K562 (cell line): ENCODE measurements at regions not wholly inside any gene's neighbourhood (a gene's known extent, or its start where the extent isn't known, plus 50 kb on each side); places are given as distances from the start of the nearest gene placed in this dataset.

Source experiments
- ATAC-seq: fragments of 200-7000 bp; cut with Tn5 transposase; 3 replicates; pipeline ENCODE4 v1.9.1; 2020; ENCODE audit warnings: moderate library complexity
- BruUV-seq: library from RNA; stranded (reverse); fragments of 400-500 nt; replicated peaks from 2 replicates; lab custom pipeline; 2021; lab: Mats Ljungman, UMichigan
- CTCF ChIA-PET: fragments of 300-600 bp; formaldehyde crosslinking; extraction: SDS; loops from one replicate; lab custom pipeline; 2021; ENCODE audit warnings: low intra/inter-chr PET ratio; lab: Yijun Ruan, JAX
- POLR2A ChIA-PET: fragments of 300-600, 350-650 bp; sonication (Branson Sonifier 250); formaldehyde crosslinking; extraction: SDS; loops from one replicate; lab custom pipeline; 2021; ENCODE audit warnings: antibody characterized with exemption, inconsistent platforms; lab: Yijun Ruan, JAX
- DNase-seq, 4 experiments: peaks; one replicate each; pipeline versions ENCODE4 v3.0.0 to v3.0.0-alpha.2; 2011 to 2018; ENCODE audit warnings: low spot score in 3 of 4, mixed read lengths in 3 of 4; ENCODE audit errors: extremely low read depth in 1 of 4
- FAIRE-seq: peaks from 2 replicates; lab custom pipeline; 2011; peaks lifted over from hg19 to GRCh38; lab: Jason Lieb, UNC
- H2AFZ ChIP-seq: 2 replicates; pipeline ENCODE4 v1.6.0; 2011; ENCODE audit warnings: low read depth, low read length, control low read depth, inconsistent platforms
- H3K27ac ChIP-seq: fragments of 200-600 bp; 3 replicates; pipeline ENCODE4 v1.8.0; 2011; ENCODE audit warnings: low read depth, mild to moderate bottlenecking, control low read depth, inconsistent platforms, low read length, moderate library complexity, mixed read lengths; ENCODE audit errors: extremely low read depth
- H3K27me3 ChIP-seq, 2 experiments: fragments of 300-600 bp in 1 of 2; 2 replicates in 1 of 2; 3 replicates in 1 of 2; pipeline versions ENCODE4 v1.6.0 to v1.8.0; 2011; ENCODE audit warnings: inconsistent platforms in 2 of 2, low read length in 2 of 2, mild to moderate bottlenecking in 1 of 2, mixed read lengths in 1 of 2, moderate library complexity in 1 of 2; ENCODE audit not compliant: control insufficient read depth in 2 of 2, insufficient read depth in 2 of 2
- H3K36me3 ChIP-seq: fragments of 300-600 bp; 3 replicates; pipeline ENCODE4 v1.8.0; 2011; ENCODE audit warnings: mild to moderate bottlenecking, low read length, inconsistent platforms; ENCODE audit not compliant: control insufficient read depth, insufficient read depth
- H3K4me1 ChIP-seq, 2 experiments: fragments of 200-600 bp in 1 of 2; replicated peaks in 1 of 2; 2 replicates in 1 of 2; 3 replicates in 1 of 2; pipeline versions ENCODE4 v1.5.1 to v1.8.0; 2011; ENCODE audit warnings: inconsistent platforms in 2 of 2, low read length in 2 of 2, mild to moderate bottlenecking in 1 of 2, mixed read lengths in 1 of 2, moderate library complexity in 1 of 2; ENCODE audit not compliant: control insufficient read depth in 2 of 2, insufficient read depth in 2 of 2
- H3K4me2 ChIP-seq: 2 replicates; pipeline ENCODE4 v1.6.1; 2011; ENCODE audit warnings: low read length, control low read depth, inconsistent platforms, mixed read lengths; ENCODE audit not compliant: insufficient read depth
- H3K4me3 ChIP-seq: fragments of 200-600 bp; sonication (generic), shearing (Covaris generic); 2 replicates; pipeline ENCODE4 v1.5.1; 2016; ENCODE audit warnings: control low read depth, inconsistent platforms
- H3K79me2 ChIP-seq: fragments of 200-600 bp; 3 replicates; pipeline ENCODE4 v1.8.0; 2011; ENCODE audit warnings: low read length, inconsistent platforms; ENCODE audit not compliant: control insufficient read depth, insufficient read depth
- H3K9ac ChIP-seq, 2 experiments: 2 replicates each; pipeline versions ENCODE4 v1.6.0 to v1.6.1; 2011; ENCODE audit warnings: low read depth in 2 of 2, low read length in 2 of 2, control low read depth in 1 of 2, inconsistent platforms in 1 of 2, mild to moderate bottlenecking in 1 of 2, mixed read lengths in 1 of 2; ENCODE audit not compliant: insufficient read depth in 1 of 2
- H3K9me1 ChIP-seq: one replicate; pipeline ENCODE4 v1.6.0; 2011; ENCODE audit warnings: inconsistent platforms, mild to moderate bottlenecking, low read length, moderate library complexity; ENCODE audit not compliant: control insufficient read depth, insufficient read depth
- H3K9me3 ChIP-seq: replicated peaks from 2 replicates; pipeline ENCODE4 v1.5.1; 2011; ENCODE audit warnings: low read depth, low read length, inconsistent platforms; ENCODE audit not compliant: control insufficient read depth, insufficient read depth
- H4K20me1 ChIP-seq: replicated peaks from 2 replicates; pipeline ENCODE4 v1.6.1; 2011; ENCODE audit warnings: low read length, inconsistent platforms, mixed read lengths; ENCODE audit not compliant: control insufficient read depth, insufficient read depth
- ARHGAP35 ChIP-seq: fragments of 450-650 bp; IDR thresholded peaks from 2 replicates; pipeline ENCODE4 v1.6.1; 2018; ENCODE audit not compliant: partially characterized antibody
- C11orf30 ChIP-seq: fragments of 450-650 bp; IDR thresholded peaks from 2 replicates; pipeline ENCODE4 v1.6.1; 2016; ENCODE audit warnings: low read depth, mild to moderate bottlenecking
- FOXA3 ChIP-seq, 2 experiments: fragments of 450-650 bp in 1 of 2; sonication (generic) in 1 of 2; formaldehyde crosslinking; IDR thresholded peaks in 1 of 2; conservative IDR thresholded peaks in 1 of 2; 2 replicates each; pipeline versions ENCODE4 v1.4.0 to v1.8.0; 2020 to 2022; ENCODE audit warnings: mild to moderate bottlenecking in 2 of 2, missing genetic modification reagents in 1 of 2
- LARP7 ChIP-seq: fragments of 450-650 bp; IDR thresholded peaks from 2 replicates; pipeline ENCODE4 v1.6.1; 2016
- MAFF ChIP-seq: IDR thresholded peaks from 2 replicates; pipeline ENCODE4 v1.6.1; 2012; ENCODE audit warnings: low read length, improper control_type of control experiment
- MAFG ChIP-seq: fragments of 450-650 bp; conservative IDR thresholded peaks from 2 replicates; pipeline ENCODE4 v1.6.1; 2016; ENCODE audit warnings: missing genetic modification characterization, missing compliant biosample characterization
- MAFK ChIP-seq: IDR thresholded peaks from 2 replicates; pipeline ENCODE4 v1.6.1; 2011; ENCODE audit warnings: low read length, improper control_type of control experiment
- RFX5 ChIP-seq: IDR thresholded peaks from 2 replicates; pipeline ENCODE4 v1.6.1; 2011; ENCODE audit warnings: low read depth, mild to moderate bottlenecking, improper control_type of control experiment, low read length
- SAFB ChIP-seq: fragments of 200-400 bp; formaldehyde crosslinking; IDR thresholded peaks from 2 replicates; pipeline ENCODE4 v1.6.1; 2017; ENCODE audit warnings: low read depth, low read length, borderline replicate concordance
- SNRNP70 ChIP-seq: fragments of 200-400 bp; formaldehyde crosslinking; optimal IDR thresholded peaks from 2 replicates; pipeline ENCODE3; 2017; ENCODE audit warnings: low read depth, low read length
- TAF1 ChIP-seq: IDR thresholded peaks from 2 replicates; pipeline ENCODE4 v1.6.1; 2011; ENCODE audit warnings: mild to moderate bottlenecking, low read length, moderate library complexity; ENCODE audit not compliant: insufficient read depth, control insufficient read depth, severe bottlenecking; ENCODE audit errors: extremely low read depth
- TBL1XR1 ChIP-seq, 2 experiments: IDR thresholded peaks; 2 replicates each; pipeline ENCODE4 v1.6.1; 2012; ENCODE audit warnings: improper control_type of control experiment in 2 of 2, low read length in 2 of 2, mild to moderate bottlenecking in 1 of 2
- ZBTB1 ChIP-seq: sonication (generic); formaldehyde crosslinking; IDR thresholded peaks from 2 replicates; pipeline ENCODE4 v1.8.1; 2023; ENCODE audit warnings: missing genetic modification reagents, low read depth, mild to moderate bottlenecking, borderline replicate concordance
- ZEB2 ChIP-seq: fragments of 450-650 bp; IDR thresholded peaks from 2 replicates; pipeline ENCODE4 v1.6.1; 2016
- ZNF316 ChIP-seq: fragments of 450-650 bp; IDR thresholded peaks from 2 replicates; pipeline ENCODE4 v1.6.1; 2016
- ZNF584 ChIP-seq: fragments of 200-800 bp; sonication (Bioruptor generic); IDR thresholded peaks from 2 replicates; pipeline ENCODE4 v1.6.1; 2016; ENCODE audit warnings: low read depth, mild to moderate bottlenecking, missing genetic modification characterization, missing compliant biosample characterization
- ZNF764 ChIP-seq: fragments of 250-450 bp; sonication (Bioruptor Pico); IDR thresholded peaks from 2 replicates; pipeline ENCODE4 v1.4.0; 2020; ENCODE audit warnings: low read depth, mild to moderate bottlenecking, moderate library complexity
- WGBS: fragments of 100-300 bp; shearing (Covaris generic); methylation state at CpG from one replicate; pipeline ENCODE4 v1.1.6; 2016; ENCODE audit warnings: low coverage, mixed read lengths; ENCODE audit not compliant: insufficient coverage; ENCODE audit errors: missing lambda C conversion rate; 5-methylcytosine and 5-hydroxymethylcytosine counted together
- in situ Hi-C: fragments of 300-500 bp; cut with MboI; formaldehyde crosslinking; loops from 4 replicates; pipeline ENCODE4 v1.15.0; 2018; ENCODE audit warnings: inconsistent platforms, mixed read lengths
- intact Hi-C: fragments of 100-400 bp; cut with micrococcal nuclease; formaldehyde crosslinking; loops from 2 replicates; pipeline ENCODE4 v1.14.2; 2022
- TF ChIP-seq, protein P1 (sequence below): fragments of 250-450 bp; sonication (Bioruptor Pico); IDR thresholded peaks from 2 replicates; pipeline ENCODE4 v1.9.0; 2021; ENCODE audit warnings: mild to moderate bottlenecking, inconsistent platforms

DNA sequence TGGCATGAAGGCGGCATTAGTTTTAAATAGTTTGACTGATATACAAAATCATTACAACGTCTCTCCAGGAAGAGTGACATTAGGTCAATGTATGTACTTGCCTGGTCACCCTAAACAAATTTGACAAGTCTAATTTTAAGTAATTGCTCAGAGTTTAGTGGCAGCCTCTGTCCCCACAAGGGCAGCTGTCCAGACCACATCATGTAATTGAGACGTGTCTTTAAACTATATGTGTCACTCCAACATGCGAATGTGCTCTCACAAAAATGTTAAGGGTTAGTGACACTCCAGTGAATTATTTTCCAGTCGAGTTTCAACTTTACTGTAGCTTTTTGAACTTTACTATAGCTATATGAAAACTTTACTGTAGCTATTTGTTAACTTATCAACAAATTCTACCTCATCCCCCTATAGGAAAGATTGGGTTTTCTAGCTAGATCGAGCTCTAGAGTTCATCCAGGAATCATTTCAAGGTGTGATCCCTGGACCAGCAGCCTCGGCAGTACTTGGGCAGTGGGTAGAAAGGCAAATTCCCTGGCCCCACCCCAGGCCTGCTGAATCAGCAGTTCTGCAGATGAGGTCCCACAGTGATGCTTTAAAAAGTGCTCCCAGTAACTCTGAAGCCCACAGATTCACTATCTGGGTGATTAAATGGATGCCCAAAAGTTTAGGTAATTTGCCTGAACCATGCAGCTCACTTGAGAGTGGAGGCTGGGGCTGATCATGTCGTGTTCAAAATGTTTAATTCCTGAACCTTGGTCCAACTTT lies 66.4 kb upstream of the POU3F3 start:
- H3K9me1 ChIP-seq: no peaks in the 10 kb centered on the region

GRCh38 chr2:104788742-104789455 lies 65.0 kb upstream of the POU3F3 start:
- Histone ChIP-seq H3K4me3 (no peak overlapping the region), H3K27me3 (peaks cover 0 to 20% of the 10 kb centered on the region in 2 experiments; a peak in 3 of 5 replicates), H3K9me1 (no peaks in the 10 kb centered on the region), H3K27ac (no peak overlapping the region), H2AFZ (no peak overlapping the region), H3K4me1 (no peaks in the 10 kb centered on the region), H4K20me1 (no peaks in the 10 kb centered on the region), H3K79me2 (no peaks in the 10 kb centered on the region), H3K9ac (no peak overlapping the region), H3K36me3 (no peaks in the 10 kb centered on the region), H3K4me2 (no peak overlapping the region), H3K9me3 (no peaks in the 10 kb centered on the region)
- intact Hi-C loops (no loop called here), in situ Hi-C loops (no loop called here)
- no TSS peak for BruUV-seq
- FAIRE-seq (no peak), ATAC-seq (no peak), DNase-seq (no peak)
- WGBS: under 1% methylated on average over 16 of the region's 16 CpGs
- ChIA-PET POLR2A (no interaction called here), CTCF (no interaction called here)
- TF ChIP-seq SAFB: no peak
- no peak for TF ChIP-seq SNRNP70
- TF ChIP-seq, protein P1, sequence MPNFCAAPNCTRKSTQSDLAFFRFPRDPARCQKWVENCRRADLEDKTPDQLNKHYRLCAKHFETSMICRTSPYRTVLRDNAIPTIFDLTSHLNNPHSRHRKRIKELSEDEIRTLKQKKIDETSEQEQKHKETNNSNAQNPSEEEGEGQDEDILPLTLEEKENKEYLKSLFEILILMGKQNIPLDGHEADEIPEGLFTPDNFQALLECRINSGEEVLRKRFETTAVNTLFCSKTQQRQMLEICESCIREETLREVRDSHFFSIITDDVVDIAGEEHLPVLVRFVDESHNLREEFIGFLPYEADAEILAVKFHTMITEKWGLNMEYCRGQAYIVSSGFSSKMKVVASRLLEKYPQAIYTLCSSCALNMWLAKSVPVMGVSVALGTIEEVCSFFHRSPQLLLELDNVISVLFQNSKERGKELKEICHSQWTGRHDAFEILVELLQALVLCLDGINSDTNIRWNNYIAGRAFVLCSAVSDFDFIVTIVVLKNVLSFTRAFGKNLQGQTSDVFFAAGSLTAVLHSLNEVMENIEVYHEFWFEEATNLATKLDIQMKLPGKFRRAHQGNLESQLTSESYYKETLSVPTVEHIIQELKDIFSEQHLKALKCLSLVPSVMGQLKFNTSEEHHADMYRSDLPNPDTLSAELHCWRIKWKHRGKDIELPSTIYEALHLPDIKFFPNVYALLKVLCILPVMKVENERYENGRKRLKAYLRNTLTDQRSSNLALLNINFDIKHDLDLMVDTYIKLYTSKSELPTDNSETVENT (CRISPR knock-in tag): no peak
- TF ChIP-seq TBL1XR1 (IDR thresholded peaks at IDR 0.05; ENCODE audit: low read length in 2 of 2): no peak
- no peak for TF ChIP-seq TAF1
- no peak for TF ChIP-seq ZEB2
- TF ChIP-seq ZNF764 (CRISPR knock-in tag): no peak
- TF ChIP-seq RFX5: no peak
- TF ChIP-seq ZBTB1 (CRISPR knock-in tag): no peak
- TF ChIP-seq ARHGAP35: no peak

More for the DNA sequence above, 66.4 kb upstream of the POU3F3 start:
- in situ Hi-C loops: no loop called here
- no peaks in the 10 kb centered on the region for H4K20me1 ChIP-seq
- ChIA-PET CTCF (no interaction called here), POLR2A (no interaction called here)
- no peak overlapping the region for H3K4me2 ChIP-seq
- H3K79me2 ChIP-seq: no peaks in the 10 kb centered on the region
- BruUV-seq: no TSS peak
- no peak overlapping the region for H3K9ac ChIP-seq
- ATAC-seq (no peak), DNase-seq (no peak), FAIRE-seq (no peak)
- H3K36me3 ChIP-seq: no peaks in the 10 kb centered on the region
- H3K4me3 ChIP-seq: no peak overlapping the region
- 0% methylated on average over 8 of the region's 8 CpGs for WGBS
- intact Hi-C loops: no loop called here
- H3K27ac ChIP-seq: no peak overlapping the region
- TF ChIP-seq ZNF584 (no peak), C11orf30 (peak; percentile 61; the same call in 1 of the 2 replicates), MAFG (tag) (0 out of 2 replicates have a peak, but pooled peaks have one; percentile 42), LARP7 (no peak), MAFF (peak; percentile 52), ZNF316 (peak; percentile 60), FOXA3 (CRISPR knock-in tag; conservative IDR thresholded peaks at IDR 0.05 in 1 of 2, IDR thresholded peaks at IDR 0.05 in 1 of 2) (no peak), MAFK (peak; percentile 62)
- H3K9me3 ChIP-seq: no peaks in the 10 kb centered on the region
- no peak overlapping the region for H2AFZ ChIP-seq
- peaks cover 0 to 20% of the 10 kb centered on the region in 2 experiments; a peak in 3 of 5 replicates for H3K27me3 ChIP-seq
- H3K4me1 ChIP-seq: no peaks in the 10 kb centered on the region
